ENCODE measurements at regions not wholly inside any gene's neighbourhood (a gene's known extent, or its start where the extent isn't known, plus 50 kb on each side); places are given as distances from the start of the nearest gene placed in this dataset.

DNA sequence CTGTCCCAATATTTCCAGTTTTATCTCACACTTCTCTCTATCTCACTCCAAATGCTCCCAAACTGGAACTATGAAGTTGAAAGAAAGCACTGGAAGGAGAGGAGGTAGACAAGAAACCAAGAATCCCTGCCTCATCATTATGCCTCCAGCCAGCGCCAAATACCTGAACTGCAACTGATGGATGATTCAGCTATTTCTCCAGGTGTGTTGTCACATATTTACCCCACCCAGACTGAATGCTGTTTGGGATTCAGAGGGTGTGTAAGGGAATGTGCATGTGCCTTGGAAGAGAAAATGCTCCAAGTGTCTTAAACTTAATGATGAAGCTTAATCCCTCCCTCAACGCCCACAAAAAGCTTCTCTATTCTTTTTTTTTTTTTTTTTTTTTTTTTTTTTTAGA, 269.5 kb upstream of the ATP11B start:
- TF ChIP-seq, protein P1, sequence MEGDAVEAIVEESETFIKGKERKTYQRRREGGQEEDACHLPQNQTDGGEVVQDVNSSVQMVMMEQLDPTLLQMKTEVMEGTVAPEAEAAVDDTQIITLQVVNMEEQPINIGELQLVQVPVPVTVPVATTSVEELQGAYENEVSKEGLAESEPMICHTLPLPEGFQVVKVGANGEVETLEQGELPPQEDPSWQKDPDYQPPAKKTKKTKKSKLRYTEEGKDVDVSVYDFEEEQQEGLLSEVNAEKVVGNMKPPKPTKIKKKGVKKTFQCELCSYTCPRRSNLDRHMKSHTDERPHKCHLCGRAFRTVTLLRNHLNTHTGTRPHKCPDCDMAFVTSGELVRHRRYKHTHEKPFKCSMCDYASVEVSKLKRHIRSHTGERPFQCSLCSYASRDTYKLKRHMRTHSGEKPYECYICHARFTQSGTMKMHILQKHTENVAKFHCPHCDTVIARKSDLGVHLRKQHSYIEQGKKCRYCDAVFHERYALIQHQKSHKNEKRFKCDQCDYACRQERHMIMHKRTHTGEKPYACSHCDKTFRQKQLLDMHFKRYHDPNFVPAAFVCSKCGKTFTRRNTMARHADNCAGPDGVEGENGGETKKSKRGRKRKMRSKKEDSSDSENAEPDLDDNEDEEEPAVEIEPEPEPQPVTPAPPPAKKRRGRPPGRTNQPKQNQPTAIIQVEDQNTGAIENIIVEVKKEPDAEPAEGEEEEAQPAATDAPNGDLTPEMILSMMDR (IDR thresholded peaks at IDR 0.05): no peak
- TF ChIP-seq EZH2 (IDR thresholded peaks at IDR 0.05; ENCODE audit: borderline replicate concordance, insufficient read depth, low read depth, low read length, poor library complexity, severe bottlenecking): no peak
